ENCODE measurements at regions not wholly inside any gene's neighbourhood (a gene's known extent, or its start where the extent isn't known, plus 50 kb on each side); places are given as distances from the start of the nearest gene placed in this dataset.

DNA sequence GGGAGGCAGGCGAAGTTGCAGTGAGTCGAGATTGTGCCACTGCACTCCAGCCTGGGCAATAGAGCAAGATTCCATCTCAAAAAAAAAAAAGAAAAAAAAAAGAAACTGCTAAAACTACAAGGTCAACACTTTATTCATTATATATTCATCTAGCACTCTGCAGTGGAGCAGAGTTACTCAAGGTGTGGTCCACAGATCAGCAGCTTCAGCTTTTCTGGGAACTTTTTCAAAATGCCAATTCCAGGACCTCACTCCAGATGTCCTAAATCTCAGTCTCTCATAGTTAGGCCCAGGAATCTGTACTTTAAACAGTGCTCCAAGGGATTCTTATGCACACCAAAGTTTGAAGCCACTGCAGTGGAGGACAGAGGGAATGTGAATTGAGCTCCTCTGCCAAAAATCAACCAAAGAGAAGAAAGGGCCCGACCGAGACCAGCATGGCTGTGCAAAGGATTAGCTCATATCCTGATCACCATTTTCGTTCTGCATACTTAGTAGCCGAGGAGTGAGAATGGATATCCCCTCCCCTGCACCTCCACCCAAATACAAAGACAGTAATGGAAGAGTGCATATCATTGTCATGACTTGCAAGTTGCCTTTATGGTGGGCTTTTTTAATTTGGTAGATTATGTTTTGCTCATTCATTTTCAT, 201.9 kb downstream of the MEX3B start:
- no peak for DNase-seq (ENCODE audit: low spot score)
- TF ChIP-seq, protein P1, sequence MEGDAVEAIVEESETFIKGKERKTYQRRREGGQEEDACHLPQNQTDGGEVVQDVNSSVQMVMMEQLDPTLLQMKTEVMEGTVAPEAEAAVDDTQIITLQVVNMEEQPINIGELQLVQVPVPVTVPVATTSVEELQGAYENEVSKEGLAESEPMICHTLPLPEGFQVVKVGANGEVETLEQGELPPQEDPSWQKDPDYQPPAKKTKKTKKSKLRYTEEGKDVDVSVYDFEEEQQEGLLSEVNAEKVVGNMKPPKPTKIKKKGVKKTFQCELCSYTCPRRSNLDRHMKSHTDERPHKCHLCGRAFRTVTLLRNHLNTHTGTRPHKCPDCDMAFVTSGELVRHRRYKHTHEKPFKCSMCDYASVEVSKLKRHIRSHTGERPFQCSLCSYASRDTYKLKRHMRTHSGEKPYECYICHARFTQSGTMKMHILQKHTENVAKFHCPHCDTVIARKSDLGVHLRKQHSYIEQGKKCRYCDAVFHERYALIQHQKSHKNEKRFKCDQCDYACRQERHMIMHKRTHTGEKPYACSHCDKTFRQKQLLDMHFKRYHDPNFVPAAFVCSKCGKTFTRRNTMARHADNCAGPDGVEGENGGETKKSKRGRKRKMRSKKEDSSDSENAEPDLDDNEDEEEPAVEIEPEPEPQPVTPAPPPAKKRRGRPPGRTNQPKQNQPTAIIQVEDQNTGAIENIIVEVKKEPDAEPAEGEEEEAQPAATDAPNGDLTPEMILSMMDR (IDR thresholded peaks at IDR 0.05; ENCODE audit: extremely low read depth, insufficient read depth, missing control alignments), result no peak
- in situ Hi-C loops (cut with MboI; ENCODE audit: low pct_unique_long_range_greater_than_20kb, low sequenced_read_pairs, unreplicated experiment), result no loop called here

DNA sequence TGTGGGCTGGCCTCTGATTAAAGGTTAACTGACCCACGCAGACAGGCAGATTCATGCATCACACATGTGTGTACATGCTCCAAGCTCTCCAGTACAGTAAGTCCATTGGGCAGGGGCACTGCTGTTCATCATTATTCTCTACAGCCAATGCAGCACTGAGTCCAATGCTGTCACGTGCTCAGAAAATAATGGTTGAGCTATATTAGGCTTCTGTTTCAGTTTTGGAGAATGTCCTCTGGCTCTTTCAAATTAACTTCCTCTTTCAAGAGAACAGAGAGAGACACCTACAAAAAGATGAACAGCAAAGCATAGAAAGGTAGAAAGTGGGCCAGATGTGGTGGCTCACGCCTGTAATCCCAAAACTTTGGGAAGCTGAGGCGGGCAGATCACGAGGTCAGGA, 202.6 kb downstream of the MEX3B start:
- DNase-seq (ENCODE audit: low spot score), result no peak
- in situ Hi-C loops (cut with MboI; ENCODE audit: low pct_unique_long_range_greater_than_20kb, low sequenced_read_pairs, unreplicated experiment), result no loop called here
- TF ChIP-seq, protein P1 (IDR thresholded peaks at IDR 0.05; ENCODE audit: extremely low read depth, insufficient read depth, missing control alignments), result no peak

DNA sequence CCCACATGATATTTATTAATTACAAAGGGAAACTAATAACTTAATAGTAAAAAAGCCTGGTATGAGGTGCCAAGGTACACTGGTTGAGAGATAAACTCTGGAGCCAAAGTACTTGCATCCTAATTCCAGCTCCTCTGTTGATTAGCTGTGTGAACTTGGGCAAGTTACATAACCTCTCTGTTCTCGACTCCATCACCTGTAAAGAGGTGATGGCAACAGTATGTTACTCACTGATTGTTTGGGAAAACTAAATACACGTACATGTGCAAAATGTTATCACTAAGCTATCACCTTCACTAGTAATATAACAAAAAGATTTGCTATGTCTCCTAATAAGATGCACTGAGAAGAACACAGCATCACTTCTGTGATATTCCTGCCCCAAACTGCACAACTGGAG, 206.4 kb downstream of the MEX3B start:
- DNase-seq (ENCODE audit: low spot score), result no peak
- in situ Hi-C loops (cut with MboI; ENCODE audit: low pct_unique_long_range_greater_than_20kb, low sequenced_read_pairs, unreplicated experiment), result no loop called here
- TF ChIP-seq, protein P1 (IDR thresholded peaks at IDR 0.05; ENCODE audit: extremely low read depth, insufficient read depth, missing control alignments), result no peak

DNA sequence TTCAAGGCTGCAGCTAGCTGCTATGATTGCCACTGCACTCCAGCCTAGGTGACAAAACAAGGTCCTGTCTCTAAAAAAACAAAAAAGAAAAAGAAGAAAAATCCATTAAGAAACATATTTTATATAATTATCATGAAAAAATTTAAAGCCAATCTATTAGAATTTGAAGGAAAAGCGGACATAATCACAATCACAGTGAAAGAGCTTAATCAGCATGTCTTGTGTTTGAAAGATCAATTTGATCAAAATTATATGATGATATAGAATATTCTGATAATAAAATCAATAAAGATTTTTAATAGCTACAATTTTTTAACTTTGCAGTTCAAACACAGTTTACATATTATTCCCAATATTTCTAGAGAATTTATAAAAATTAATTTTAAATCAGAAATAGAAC, 210.1 kb downstream of the MEX3B start:
- TF ChIP-seq, protein P1 (IDR thresholded peaks at IDR 0.05; ENCODE audit: extremely low read depth, insufficient read depth, missing control alignments), result no peak
- in situ Hi-C loops (cut with MboI; ENCODE audit: low pct_unique_long_range_greater_than_20kb, low sequenced_read_pairs, unreplicated experiment), result no loop called here
- DNase-seq (ENCODE audit: low spot score), result no peak

DNA sequence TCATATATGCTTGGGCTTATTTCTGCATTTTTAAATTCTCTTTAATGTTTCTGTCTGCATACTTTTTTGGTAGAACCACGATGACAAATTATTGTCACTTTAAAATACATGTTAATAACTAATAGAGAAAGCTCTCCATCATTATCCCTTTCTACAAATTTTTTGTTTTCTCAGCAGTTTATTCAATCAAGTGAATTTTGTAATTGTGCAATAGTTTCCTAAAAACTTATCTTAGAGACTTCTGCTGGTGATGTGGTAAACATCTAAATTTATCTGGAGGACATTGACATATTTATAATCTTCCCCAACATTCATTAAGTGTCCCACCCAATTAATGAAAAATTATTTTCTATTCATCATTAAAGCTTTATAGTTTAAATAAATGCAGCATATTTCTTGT, 215.3 kb downstream of the MEX3B start:
- no peak for DNase-seq (ENCODE audit: low spot score)
- TF ChIP-seq, protein P1 (IDR thresholded peaks at IDR 0.05; ENCODE audit: extremely low read depth, insufficient read depth, missing control alignments), result no peak
- in situ Hi-C loops (cut with MboI; ENCODE audit: low pct_unique_long_range_greater_than_20kb, low sequenced_read_pairs, unreplicated experiment), result no loop called here

DNA sequence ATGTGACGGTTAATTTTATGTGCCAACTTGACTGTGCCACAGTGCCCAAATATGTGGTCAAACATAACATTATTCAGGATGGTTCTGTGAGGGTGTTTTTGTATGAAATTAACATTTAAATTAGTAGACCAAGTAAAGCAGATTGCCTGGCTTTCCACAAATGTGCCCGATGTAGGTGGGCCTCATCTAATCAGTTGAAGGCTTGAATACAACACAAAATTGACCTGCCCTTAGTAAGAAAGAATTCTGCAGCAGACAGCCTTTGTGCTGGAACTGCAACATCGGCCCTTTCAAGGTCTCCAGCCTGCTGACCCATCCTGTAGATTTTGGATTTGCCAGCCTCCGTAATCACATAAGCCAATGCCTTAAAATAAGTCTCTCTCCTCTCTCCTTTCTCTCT, 215.9 kb downstream of the MEX3B start:
- in situ Hi-C loops (cut with MboI; ENCODE audit: low pct_unique_long_range_greater_than_20kb, low sequenced_read_pairs, unreplicated experiment), result no loop called here
- no peak for DNase-seq (ENCODE audit: low spot score)
- TF ChIP-seq, protein P1 (IDR thresholded peaks at IDR 0.05; ENCODE audit: extremely low read depth, insufficient read depth, missing control alignments), result no peak
